H1 (cell line): ENCODE measurements at regions not wholly inside any gene's neighbourhood (a gene's known extent, or its start where the extent isn't known, plus 50 kb on each side); places are given as distances from the start of the nearest gene placed in this dataset.

Experiments
- CTCF ChIA-PET: fragments of 300-600 bp; sonication (Branson Sonifier 250); formaldehyde crosslinking; loops from one replicate; lab custom pipeline; 2021; ENCODE audit not compliant: partially characterized antibody; lab: Charles Lee
- POLR2A ChIA-PET: fragments of 300-600 bp; sonication (Branson Sonifier 250); formaldehyde crosslinking; loops from one replicate; lab custom pipeline; 2021; ENCODE audit warnings: inconsistent platforms; ENCODE audit not compliant: partially characterized antibody; lab: Charles Lee
- DNase-seq, 2 experiments: peaks; one replicate each; pipeline versions ENCODE4 v3.0.0 to v3.0.0-alpha.2; 2010 to 2022; ENCODE audit warnings: low spot score in 2 of 2, low read depth in 1 of 2, mixed read lengths in 1 of 2
- FAIRE-seq: peaks from 2 replicates; lab custom pipeline; 2011; peaks lifted over from hg19 to GRCh38; lab: Jason Lieb, UNC
- H2AFZ ChIP-seq: 2 replicates; pipeline ENCODE4 v1.8.1; 2012; ENCODE audit warnings: low read length, inconsistent platforms
- H2AK5ac ChIP-seq: 2 replicates; pipeline ENCODE4 v1.6.1; 2013; ENCODE audit warnings: low read depth, low read length
- H2BK120ac ChIP-seq: replicated peaks from 2 replicates; pipeline ENCODE3; 2013; ENCODE audit warnings: low read depth, low read length, inconsistent platforms
- H2BK12ac ChIP-seq: 2 replicates; pipeline ENCODE4 v1.6.1; 2013; ENCODE audit warnings: low read depth, low read length
- H2BK15ac ChIP-seq: 2 replicates; pipeline ENCODE4 v1.6.1; 2013; ENCODE audit warnings: low read length
- H2BK20ac ChIP-seq: 2 replicates; pipeline ENCODE4 v1.6.1; 2013; ENCODE audit warnings: low read length
- H2BK5ac ChIP-seq: 2 replicates; pipeline ENCODE4 v1.6.1; 2013; ENCODE audit warnings: low read depth, low read length
- H3K14ac ChIP-seq: 2 replicates; pipeline ENCODE4 v1.6.1; 2013; ENCODE audit warnings: inconsistent platforms; ENCODE audit not compliant: insufficient read length
- H3K18ac ChIP-seq: 2 replicates; pipeline ENCODE4 v1.6.1; 2013; ENCODE audit warnings: low read length; ENCODE audit errors: extremely low read depth
- H3K23ac ChIP-seq: 2 replicates; pipeline ENCODE4 v1.6.1; 2013; ENCODE audit warnings: inconsistent platforms; ENCODE audit not compliant: insufficient read length
- H3K23me2 ChIP-seq: 2 replicates; pipeline ENCODE4 v1.6.1; 2013; ENCODE audit warnings: low read depth, low read length
- H3K27ac ChIP-seq: 2 replicates; pipeline ENCODE4 v1.6.1; 2011; ENCODE audit warnings: low read depth, low read length, inconsistent platforms
- H3K27me3 ChIP-seq, 4 experiments: replicated peaks in 1 of 4; 1 replicate in 1 of 4; 2 replicates in 3 of 4; pipeline versions ENCODE4 v1.6.1 to v1.8.1; 2011 to 2013; ENCODE audit warnings: low read length in 3 of 4, mild to moderate bottlenecking in 3 of 4, inconsistent platforms in 2 of 4, mixed read lengths in 2 of 4, moderate library complexity in 1 of 4; ENCODE audit not compliant: control insufficient read depth in 3 of 4, insufficient read depth in 3 of 4; ENCODE audit errors: extremely low read depth in 1 of 4
- H3K36me3 ChIP-seq, 4 experiments: 2 replicates each; pipeline versions ENCODE4 v1.6.1 to v1.8.1; 2011 to 2013; ENCODE audit warnings: mild to moderate bottlenecking in 4 of 4, low read length in 3 of 4, moderate library complexity in 2 of 4, control low read depth in 1 of 4, inconsistent platforms in 1 of 4; ENCODE audit not compliant: insufficient read depth in 4 of 4, control insufficient read depth in 2 of 4
- H3K4ac ChIP-seq: replicated peaks from 2 replicates; pipeline ENCODE3; 2013; ENCODE audit warnings: low read length, low read depth, mixed read lengths, inconsistent platforms; ENCODE audit not compliant: insufficient read length
- H3K4me1 ChIP-seq, 4 experiments: replicated peaks in 1 of 4; 1 replicate in 1 of 4; 2 replicates in 3 of 4; pipeline versions ENCODE4 v1.6.1 to v1.8.1; 2011 to 2013; ENCODE audit warnings: low read length in 3 of 4, inconsistent platforms in 2 of 4, mixed read lengths in 1 of 4; ENCODE audit not compliant: insufficient read depth in 4 of 4, control insufficient read depth in 3 of 4
- H3K4me2 ChIP-seq, 2 experiments: 2 replicates each; pipeline versions ENCODE4 v1.6.1 to v1.8.1; 2011 to 2013; ENCODE audit warnings: low read depth in 2 of 2, low read length in 2 of 2, control low read depth in 1 of 2, inconsistent platforms in 1 of 2, mild to moderate bottlenecking in 1 of 2; ENCODE audit not compliant: insufficient read depth in 1 of 2
- H3K4me3 ChIP-seq, 4 experiments: fragments of 200-600, 300-600 bp in 1 of 4; sonication (generic), shearing (Covaris generic), sonication (Bioruptor Twin) in 1 of 4; 2 replicates each; pipeline versions ENCODE4 v1.5.1 to v1.8.1; 2011 to 2016; ENCODE audit warnings: low read length in 4 of 4, low read depth in 3 of 4, control low read depth in 2 of 4, inconsistent platforms in 2 of 4, mild to moderate bottlenecking in 2 of 4, mixed read lengths in 1 of 4, moderate library complexity in 1 of 4; ENCODE audit not compliant: insufficient read depth in 2 of 4; ENCODE audit errors: extremely low read depth in 1 of 4
- H3K56ac ChIP-seq: replicated peaks from 2 replicates; pipeline ENCODE3; 2013; ENCODE audit warnings: low read depth, mild to moderate bottlenecking, mixed read lengths, low read length, inconsistent platforms; ENCODE audit not compliant: insufficient read length
- H3K79me1 ChIP-seq: 2 replicates; pipeline ENCODE4 v1.6.1; 2013; ENCODE audit warnings: low read depth, low read length, control low read depth
- H3K79me2 ChIP-seq, 2 experiments: 2 replicates each; pipeline versions ENCODE4 v1.6.1 to v1.8.1; 2012 to 2013; ENCODE audit warnings: low read length in 2 of 2, mild to moderate bottlenecking in 2 of 2, inconsistent platforms in 1 of 2; ENCODE audit not compliant: insufficient read depth in 2 of 2, control insufficient read depth in 1 of 2
- H3K9ac ChIP-seq, 4 experiments: replicated peaks in 1 of 4; 1 replicate in 1 of 4; 2 replicates in 3 of 4; pipeline versions ENCODE4 v1.6.1 to v1.8.1; 2011 to 2013; ENCODE audit warnings: low read depth in 3 of 4, low read length in 3 of 4, control low read depth in 2 of 4, mild to moderate bottlenecking in 2 of 4, moderate library complexity in 2 of 4, inconsistent platforms in 1 of 4; ENCODE audit errors: extremely low read depth in 1 of 4
- H3K9me3 ChIP-seq, 2 experiments: 2 replicates each; pipeline versions ENCODE4 v1.6.1 to v1.8.1; 2012 to 2013; ENCODE audit warnings: mild to moderate bottlenecking in 2 of 2, moderate library complexity in 2 of 2, control low read depth in 1 of 2, inconsistent platforms in 1 of 2, low read depth in 1 of 2, low read length in 1 of 2, mixed read lengths in 1 of 2; ENCODE audit not compliant: insufficient read depth in 2 of 2
- H4K20me1 ChIP-seq, 2 experiments: replicated peaks in 1 of 2; 2 replicates each; pipeline versions ENCODE3 to v1.8.1; 2011 to 2013; ENCODE audit warnings: inconsistent platforms in 2 of 2, low read length in 2 of 2, mild to moderate bottlenecking in 1 of 2; ENCODE audit not compliant: insufficient read depth in 2 of 2, control insufficient read depth in 1 of 2
- H4K5ac ChIP-seq: 2 replicates; pipeline ENCODE4 v1.6.1; 2013; ENCODE audit warnings: low read length, low read depth, mixed read lengths, inconsistent platforms; ENCODE audit not compliant: insufficient read length
- H4K8ac ChIP-seq: 2 replicates; pipeline ENCODE4 v1.8.0; 2013; ENCODE audit warnings: mild to moderate bottlenecking, moderate library complexity, low read length, inconsistent platforms; ENCODE audit not compliant: insufficient read depth; ENCODE audit errors: extremely low read depth
- H4K91ac ChIP-seq: replicated peaks from 2 replicates; pipeline ENCODE3; 2013; ENCODE audit warnings: low read length, mixed read lengths, inconsistent platforms; ENCODE audit not compliant: insufficient read length
- ATF3 ChIP-seq: IDR thresholded peaks from 2 replicates; pipeline ENCODE4 v1.6.1; 2011; ENCODE audit warnings: low read depth, mild to moderate bottlenecking, low read length; ENCODE audit not compliant: insufficient read depth
- CREB1 ChIP-seq: IDR thresholded peaks from 2 replicates; pipeline ENCODE4 v1.6.1; 2012; ENCODE audit warnings: inconsistent platforms
- SUZ12 ChIP-seq: fragments of 200-600 bp; sonication (generic); IDR thresholded peaks from 2 replicates; pipeline ENCODE4 v1.6.1; 2012; ENCODE audit warnings: mild to moderate bottlenecking, inconsistent platforms, low read length, moderate library complexity, mixed read lengths
- WGBS, 2 experiments: shearing (Covaris generic) in 1 of 2; methylation state at CpG; one replicate each; pipeline versions ENCODE4 v1.1.6 to v1.1.7; 2013 to 2015; ENCODE audit warnings: low lambda C conversion rate in 2 of 2, mixed read lengths in 2 of 2, inconsistent platforms in 1 of 2, low coverage in 1 of 2, missing lambda C conversion rate in 1 of 2; ENCODE audit not compliant: insufficient replicate concordance in 2 of 2, insufficient coverage in 1 of 2, insufficient read length in 1 of 2; ENCODE audit errors: extremely low coverage in 1 of 2, missing lambda C conversion rate in 1 of 2; 5-methylcytosine and 5-hydroxymethylcytosine counted together

DNA sequence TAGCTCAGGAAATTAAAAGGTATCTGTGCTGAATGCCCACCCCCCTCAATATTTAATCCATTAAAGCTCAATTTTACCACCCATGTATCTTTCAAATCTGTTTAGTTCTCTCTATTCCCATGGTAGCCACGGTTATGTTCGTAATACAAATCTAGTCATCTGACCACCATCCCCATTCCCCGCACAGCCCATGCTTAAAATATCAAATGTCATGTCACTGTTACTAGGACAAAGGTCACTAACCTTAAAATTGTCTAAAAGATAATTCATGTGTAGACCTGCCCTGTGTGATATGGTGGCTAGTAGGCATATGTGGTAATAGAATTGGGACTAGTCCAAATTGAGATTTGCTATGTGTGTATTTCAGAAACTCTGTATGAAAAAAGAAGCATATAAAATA lies 728.5 kb upstream of the B3GALT2 start:
- Histone ChIP-seq H3K18ac (no peak overlapping the region), H2BK12ac (no peak overlapping the region), H4K91ac (no peak overlapping the region), H4K8ac (no peak overlapping the region)
- FAIRE-seq = no peak
- WGBS, 2 experiments = 95% methylated on average over 3 of the region's 3 CpGs; no CpG with 5 or more reads in 1 of the 2 experiments
- no peak for TF ChIP-seq CREB1
- TF ChIP-seq SUZ12 = no peak
- TF ChIP-seq ATF3 = no peak
- TF ChIP-seq, all 59 proteins: peak for 0
- H2BK20ac ChIP-seq = no peak overlapping the region
- CTCF ChIA-PET = no interaction called here
- DNase-seq = no peak
- H3K23ac ChIP-seq = no peak overlapping the region
- no peak overlapping the region for H3K14ac ChIP-seq
- no peaks in the 10 kb centered on the region for H3K27me3 ChIP-seq
- H2BK120ac ChIP-seq = no peak overlapping the region
- H2BK15ac ChIP-seq = no peak overlapping the region
- H3K56ac ChIP-seq = no peak overlapping the region
- H3K4me2 ChIP-seq = no peak overlapping the region
- H4K20me1 ChIP-seq = no peaks in the 10 kb centered on the region
- no peak overlapping the region for H2BK5ac ChIP-seq
- H3K4ac ChIP-seq = no peak overlapping the region
- POLR2A ChIA-PET = no interaction called here
- H3K79me2 ChIP-seq = no peaks in the 10 kb centered on the region
- peaks cover 0 to 11% (median 4%) of the 10 kb centered on the region in 4 experiments; a peak in 3 of 7 replicates for H3K4me1 ChIP-seq
- H3K4me3 ChIP-seq = no peak overlapping the region
- H3K23me2 ChIP-seq = no peaks in the 10 kb centered on the region
- no peak overlapping the region for H2AK5ac ChIP-seq
- H3K27ac ChIP-seq = no peak overlapping the region
- H3K9me3 ChIP-seq = peaks cover 0 to 4% of the 10 kb centered on the region in 2 experiments; a peak in 1 of 4 replicates
- no peak overlapping the region for H4K5ac ChIP-seq
- no peaks in the 10 kb centered on the region for H3K79me1 ChIP-seq
- H3K36me3 ChIP-seq = no peaks in the 10 kb centered on the region
- no peak overlapping the region for H2AFZ ChIP-seq
- no peak overlapping the region for H3K9ac ChIP-seq
